IPS-20b (cell line): ENCODE measurements at regions not wholly inside any gene's neighbourhood (a gene's known extent, or its start where the extent isn't known, plus 50 kb on each side); places are given as distances from the start of the nearest gene placed in this dataset.

Experiments used
- H3K27ac ChIP-seq: one replicate; pipeline ENCODE4 v1.5.1; 2013; ENCODE audit warnings: low read length
- H3K27me3 ChIP-seq: 2 replicates; pipeline ENCODE4 v1.6.1; 2013; ENCODE audit warnings: mild to moderate bottlenecking, low read length, inconsistent platforms; ENCODE audit not compliant: insufficient read depth
- H3K36me3 ChIP-seq: 2 replicates; pipeline ENCODE4 v1.6.1; 2013; ENCODE audit warnings: low read depth, mild to moderate bottlenecking, inconsistent platforms, low read length, moderate library complexity; ENCODE audit not compliant: insufficient read depth
- H3K4me1 ChIP-seq: 2 replicates; pipeline ENCODE4 v1.6.1; 2013; ENCODE audit warnings: mild to moderate bottlenecking, control low read depth, inconsistent platforms, low read length, moderate library complexity; ENCODE audit not compliant: insufficient read depth
- H3K4me3 ChIP-seq: 2 replicates; pipeline ENCODE4 v1.5.1; 2013; ENCODE audit warnings: mild to moderate bottlenecking, low read length, inconsistent platforms
- H3K9ac ChIP-seq: 2 replicates; pipeline ENCODE4 v1.6.1; 2013; ENCODE audit warnings: low read depth, mild to moderate bottlenecking, inconsistent platforms, low read length, moderate library complexity
- H3K9me3 ChIP-seq: 2 replicates; pipeline ENCODE4 v1.6.1; 2013; ENCODE audit warnings: mild to moderate bottlenecking, low read depth, low read length, inconsistent platforms; ENCODE audit not compliant: insufficient read depth

DNA sequence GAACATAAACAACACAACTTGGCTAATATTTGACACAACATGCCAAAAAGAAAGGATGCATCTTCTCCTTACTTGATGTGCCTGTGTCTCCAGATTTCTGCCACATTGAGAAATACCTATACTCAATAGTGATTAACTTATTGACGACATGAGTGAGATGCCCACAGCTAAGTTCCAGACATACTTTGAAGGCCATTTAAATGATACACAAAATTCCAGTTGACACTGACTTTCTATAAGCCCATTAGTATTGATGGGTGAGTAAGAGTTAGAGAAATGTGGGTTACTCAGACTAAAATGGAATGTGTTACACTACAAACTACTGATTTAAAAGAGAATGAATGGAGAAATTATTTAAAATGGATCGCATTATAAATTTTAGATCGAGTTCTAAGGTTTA, 838.2 kb upstream of the MGAT4C start:
- Histone ChIP-seq H3K4me1 (no peaks in the 10 kb centered on the region), H3K36me3 (no peaks in the 10 kb centered on the region), H3K9ac (no peak overlapping the region), H3K9me3 (no peaks in the 10 kb centered on the region), H3K27ac (no peak overlapping the region), H3K4me3 (no peak overlapping the region), H3K27me3 (no peaks in the 10 kb centered on the region)

- Histone ChIP-seq H3K4me3 (no peak overlapping the region), H3K4me1 (no peaks in the 10 kb centered on the region), H3K9me3 (no peaks in the 10 kb centered on the region), H3K27me3 (no peaks in the 10 kb centered on the region), H3K36me3 (no peaks in the 10 kb centered on the region), H3K27ac (no peak overlapping the region), H3K9ac (no peak overlapping the region)
These were observed 836.2 kb upstream of the MGAT4C start for GRCh38 chr12:87092421-87092820.

DNA sequence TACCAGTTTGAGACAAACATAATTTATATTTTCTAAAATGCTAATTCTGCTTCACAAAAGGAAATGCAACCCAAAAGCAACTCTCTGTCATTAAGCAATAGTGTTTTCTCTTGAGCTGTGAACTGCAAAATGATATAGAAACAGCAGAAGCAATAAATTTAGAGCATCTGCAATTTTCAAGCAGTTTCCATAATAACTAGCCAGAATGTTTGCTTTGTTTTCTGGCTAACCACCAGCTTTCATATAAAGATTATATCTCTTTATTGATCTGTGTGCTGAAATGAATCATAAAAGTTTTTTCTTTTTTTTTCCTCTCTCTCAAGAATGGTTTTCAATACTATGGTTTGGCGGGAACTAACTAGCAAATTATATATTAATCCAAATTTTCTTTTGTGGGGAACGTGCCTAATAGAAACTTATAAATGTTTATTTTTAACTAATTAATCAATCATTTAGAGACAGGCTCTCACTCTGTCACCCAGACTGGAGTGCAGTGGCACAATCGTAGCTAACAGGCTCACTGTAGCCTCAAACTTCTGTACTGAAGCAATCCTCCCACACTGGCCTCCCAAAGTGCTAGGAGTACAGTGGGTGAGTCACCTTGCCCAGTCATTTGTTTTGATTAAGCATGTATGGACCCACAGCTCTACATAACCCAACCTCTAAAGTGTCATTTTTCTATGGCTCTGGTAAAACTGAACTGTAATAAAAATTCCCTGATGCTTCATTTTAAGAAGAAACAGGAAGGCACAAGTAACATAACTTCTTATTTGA, 830.1 kb upstream of the MGAT4C start:
- H3K9ac ChIP-seq = no peak overlapping the region
- H3K27me3 ChIP-seq = no peaks in the 10 kb centered on the region
- no peaks in the 10 kb centered on the region for H3K9me3 ChIP-seq
- no peak overlapping the region for H3K27ac ChIP-seq
- no peaks in the 10 kb centered on the region for H3K4me1 ChIP-seq
- H3K36me3 ChIP-seq = no peaks in the 10 kb centered on the region
- no peak overlapping the region for H3K4me3 ChIP-seq

- no peak overlapping the region for H3K4me3 ChIP-seq
- H3K27me3 ChIP-seq = no peaks in the 10 kb centered on the region
- no peaks in the 10 kb centered on the region for H3K36me3 ChIP-seq
- no peak overlapping the region for H3K27ac ChIP-seq
- H3K4me1 ChIP-seq = no peaks in the 10 kb centered on the region
- no peaks in the 10 kb centered on the region for H3K9me3 ChIP-seq
- H3K9ac ChIP-seq = no peak overlapping the region
These were observed 829.1 kb upstream of the MGAT4C start for GRCh38 chr12:87085286-87085685.

- no peaks in the 10 kb centered on the region for H3K36me3 ChIP-seq
- no peak overlapping the region for H3K9ac ChIP-seq
- H3K4me1 ChIP-seq = no peaks in the 10 kb centered on the region
- H3K27me3 ChIP-seq = no peaks in the 10 kb centered on the region
- no peak overlapping the region for H3K27ac ChIP-seq
- no peak overlapping the region for H3K4me3 ChIP-seq
- no peaks in the 10 kb centered on the region for H3K9me3 ChIP-seq
These were observed 826.6 kb upstream of the MGAT4C start for GRCh38 chr12:87082756-87083155.

DNA sequence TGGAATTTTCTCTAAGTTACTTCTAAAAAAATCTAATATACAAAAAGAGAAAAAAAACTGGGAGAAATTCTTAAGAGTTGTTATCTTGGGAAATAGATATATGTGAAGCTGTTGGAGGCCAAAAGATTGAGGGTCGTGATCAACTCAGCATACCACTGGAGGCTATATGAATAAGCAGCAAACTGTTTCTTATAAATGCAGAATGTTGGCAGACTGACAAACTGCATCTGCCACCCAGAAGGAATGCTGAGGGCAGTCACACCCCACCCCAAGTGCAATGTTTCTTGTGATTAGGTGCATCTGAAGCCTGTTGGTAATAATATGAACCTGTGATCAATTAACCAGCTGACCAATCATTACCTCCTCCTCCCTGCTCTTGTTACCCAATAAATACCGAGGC, 818.6 kb upstream of the MGAT4C start:
- H3K9me3 ChIP-seq = peaks cover 7% of the 10 kb centered on the region
- no peaks in the 10 kb centered on the region for H3K36me3 ChIP-seq
- H3K4me1 ChIP-seq = no peaks in the 10 kb centered on the region
- H3K27me3 ChIP-seq = no peaks in the 10 kb centered on the region
- no peak overlapping the region for H3K4me3 ChIP-seq
- no peak overlapping the region for H3K27ac ChIP-seq
- H3K9ac ChIP-seq = no peak overlapping the region

- H3K4me1 ChIP-seq = no peaks in the 10 kb centered on the region
- H3K36me3 ChIP-seq = no peaks in the 10 kb centered on the region
- no peak overlapping the region for H3K9ac ChIP-seq
- no peaks in the 10 kb centered on the region for H3K27me3 ChIP-seq
- no peak overlapping the region for H3K27ac ChIP-seq
- H3K4me3 ChIP-seq = no peak overlapping the region
- peaks cover 3% of the 10 kb centered on the region; the same call in 1 of the 2 replicates for H3K9me3 ChIP-seq
These were observed 810.1 kb upstream of the MGAT4C start for GRCh38 chr12:87066326-87066725.

- H3K27me3 ChIP-seq = no peaks in the 10 kb centered on the region
- no peaks in the 10 kb centered on the region for H3K36me3 ChIP-seq
- no peak overlapping the region for H3K4me3 ChIP-seq
- H3K27ac ChIP-seq = no peak overlapping the region
- peaks cover 3% of the 10 kb centered on the region; the same call in 1 of the 2 replicates for H3K9me3 ChIP-seq
- H3K4me1 ChIP-seq = no peaks in the 10 kb centered on the region
- no peak overlapping the region for H3K9ac ChIP-seq
These were observed 803.0 kb upstream of the MGAT4C start for GRCh38 chr12:87059231-87059630.

- H3K27ac ChIP-seq = no peak overlapping the region
- H3K9me3 ChIP-seq = no peaks in the 10 kb centered on the region
- H3K27me3 ChIP-seq = no peaks in the 10 kb centered on the region
- H3K36me3 ChIP-seq = no peaks in the 10 kb centered on the region
- no peak overlapping the region for H3K4me3 ChIP-seq
- H3K4me1 ChIP-seq = no peaks in the 10 kb centered on the region
- H3K9ac ChIP-seq = no peak overlapping the region
These were observed 798.0 kb upstream of the MGAT4C start for GRCh38 chr12:87054226-87054625.

GRCh38 chr12:87051621-87052020, 795.4 kb upstream of the MGAT4C start:
- H3K27ac ChIP-seq = no peak overlapping the region
- H3K9ac ChIP-seq = no peak overlapping the region
- no peaks in the 10 kb centered on the region for H3K4me1 ChIP-seq
- no peak overlapping the region for H3K4me3 ChIP-seq
- H3K27me3 ChIP-seq = no peaks in the 10 kb centered on the region
- H3K9me3 ChIP-seq = no peaks in the 10 kb centered on the region
- no peaks in the 10 kb centered on the region for H3K36me3 ChIP-seq

DNA sequence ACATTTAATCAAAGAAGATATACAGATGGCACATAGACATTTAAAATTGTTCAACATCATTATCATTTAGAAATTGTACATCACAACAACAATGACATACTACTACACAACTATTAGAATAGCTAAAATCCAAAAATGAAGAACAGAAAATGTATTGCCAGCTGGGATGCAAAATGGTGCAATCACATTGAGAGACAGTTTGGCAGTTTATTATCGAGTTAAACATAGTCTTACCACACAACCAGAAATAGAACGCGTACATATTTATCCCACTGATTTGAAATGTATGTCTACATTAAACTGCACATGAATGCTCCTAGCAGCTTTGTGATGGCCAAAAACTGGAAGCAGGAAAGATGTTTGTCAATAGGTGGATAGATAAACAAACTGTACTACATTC, 791.5 kb upstream of the MGAT4C start:
- no peak overlapping the region for H3K27ac ChIP-seq
- H3K4me1 ChIP-seq = no peaks in the 10 kb centered on the region
- H3K9ac ChIP-seq = no peak overlapping the region
- H3K4me3 ChIP-seq = no peak overlapping the region
- no peaks in the 10 kb centered on the region for H3K36me3 ChIP-seq
- no peaks in the 10 kb centered on the region for H3K9me3 ChIP-seq
- H3K27me3 ChIP-seq = no peaks in the 10 kb centered on the region

GRCh38 chr12:87039536-87039935, 783.3 kb upstream of the MGAT4C start:
- no peak overlapping the region for H3K27ac ChIP-seq
- H3K9ac ChIP-seq = no peak overlapping the region
- H3K4me1 ChIP-seq = no peaks in the 10 kb centered on the region
- no peaks in the 10 kb centered on the region for H3K36me3 ChIP-seq
- H3K27me3 ChIP-seq = no peaks in the 10 kb centered on the region
- H3K9me3 ChIP-seq = no peaks in the 10 kb centered on the region
- H3K4me3 ChIP-seq = no peak overlapping the region
